Liver (tissue), 3 donors: ENCODE measurements at regions not wholly inside any gene's neighbourhood (a gene's known extent, or its start where the extent isn't known, plus 50 kb on each side); places are given as distances from the start of the nearest gene placed in this dataset.

Experiments used
- EGR1 ChIP-seq, 2 donors: IDR thresholded peaks; 2 replicates each; pipeline ENCODE4 v1.6.1; 2016 to 2018; ENCODE audit warnings: antibody characterized with exemption in 2 of 2, low read depth in 2 of 2
- FOXA1 ChIP-seq: IDR thresholded peaks from 2 replicates; pipeline ENCODE4 v1.6.1; 2016; ENCODE audit warnings: antibody characterized with exemption
- GABPA ChIP-seq, 2 donors: IDR thresholded peaks in 1 of 2; conservative IDR thresholded peaks in 1 of 2; 2 replicates each; pipeline ENCODE4 v1.6.1; 2016; ENCODE audit warnings: antibody characterized with exemption in 2 of 2, mild to moderate bottlenecking in 1 of 2, moderate library complexity in 1 of 2
- HNF4G ChIP-seq: IDR thresholded peaks from 2 replicates; pipeline ENCODE4 v1.6.1; 2016; ENCODE audit warnings: antibody characterized with exemption
- JUND ChIP-seq, 2 donors: IDR thresholded peaks; 2 replicates each; pipeline ENCODE4 v1.6.1; 2016; ENCODE audit warnings: antibody characterized with exemption in 2 of 2
- RAD21 ChIP-seq, 2 donors: IDR thresholded peaks; 2 replicates each; pipeline ENCODE4 v1.6.1; 2016; ENCODE audit warnings: antibody characterized with exemption in 2 of 2, mild to moderate bottlenecking in 2 of 2
- SP1 ChIP-seq: IDR thresholded peaks from 2 replicates; pipeline ENCODE4 v1.6.1; 2018; ENCODE audit warnings: antibody characterized with exemption, mild to moderate bottlenecking
- TAF1 ChIP-seq: conservative IDR thresholded peaks from 2 replicates; pipeline ENCODE4 v1.6.1; 2016; ENCODE audit warnings: antibody characterized with exemption, mild to moderate bottlenecking
- YY1 ChIP-seq: IDR thresholded peaks from 2 replicates; pipeline ENCODE4 v1.6.1; 2016; ENCODE audit warnings: antibody characterized with exemption, mild to moderate bottlenecking
- TF ChIP-seq, protein P1 (sequence below): fragments of 150-350 bp; IDR thresholded peaks from 2 replicates; pipeline ENCODE4 v1.5.1; 2017; ENCODE audit warnings: improper control_type of control experiment, low read depth, low read length; ENCODE audit not compliant: missing input control
- TF ChIP-seq, protein P2 (sequence below): IDR thresholded peaks from 2 replicates; pipeline ENCODE4 v1.6.1; 2016; ENCODE audit warnings: antibody characterized with exemption, mild to moderate bottlenecking
- TF ChIP-seq, protein P3 (sequence below): IDR thresholded peaks from 2 replicates; pipeline ENCODE4 v1.6.1; 2016; ENCODE audit warnings: antibody characterized with exemption
- TF ChIP-seq, protein P4 (sequence below): IDR thresholded peaks from 2 replicates; pipeline ENCODE4 v1.6.1; 2016; ENCODE audit warnings: antibody characterized with exemption
- TF ChIP-seq, protein P5 (sequence below): IDR thresholded peaks from 2 replicates; pipeline ENCODE4 v1.6.1; 2016; ENCODE audit warnings: antibody characterized with exemption
- donor health status: healthy.
- donor health status: healthy.

DNA sequence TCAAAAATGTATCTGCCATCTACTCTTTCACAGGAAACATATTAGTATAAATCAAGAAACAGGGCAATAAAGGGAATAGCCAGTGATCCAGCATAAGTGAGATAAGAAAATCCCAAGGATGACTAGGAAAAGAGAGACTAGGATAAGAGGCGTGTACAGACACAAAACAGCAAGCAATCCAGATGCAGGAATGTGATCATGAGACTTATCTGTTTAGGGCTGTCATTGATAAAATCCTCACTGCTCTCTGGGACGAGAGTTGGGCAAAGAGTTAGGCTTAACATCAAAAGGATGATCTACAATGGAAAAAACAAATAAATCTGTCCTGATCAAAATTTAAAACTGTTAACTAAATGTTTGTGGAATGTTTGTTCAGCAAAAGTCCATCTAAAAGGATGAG, 1156.8 kb upstream of the C9orf72 start:
- TF ChIP-seq, protein P1, sequence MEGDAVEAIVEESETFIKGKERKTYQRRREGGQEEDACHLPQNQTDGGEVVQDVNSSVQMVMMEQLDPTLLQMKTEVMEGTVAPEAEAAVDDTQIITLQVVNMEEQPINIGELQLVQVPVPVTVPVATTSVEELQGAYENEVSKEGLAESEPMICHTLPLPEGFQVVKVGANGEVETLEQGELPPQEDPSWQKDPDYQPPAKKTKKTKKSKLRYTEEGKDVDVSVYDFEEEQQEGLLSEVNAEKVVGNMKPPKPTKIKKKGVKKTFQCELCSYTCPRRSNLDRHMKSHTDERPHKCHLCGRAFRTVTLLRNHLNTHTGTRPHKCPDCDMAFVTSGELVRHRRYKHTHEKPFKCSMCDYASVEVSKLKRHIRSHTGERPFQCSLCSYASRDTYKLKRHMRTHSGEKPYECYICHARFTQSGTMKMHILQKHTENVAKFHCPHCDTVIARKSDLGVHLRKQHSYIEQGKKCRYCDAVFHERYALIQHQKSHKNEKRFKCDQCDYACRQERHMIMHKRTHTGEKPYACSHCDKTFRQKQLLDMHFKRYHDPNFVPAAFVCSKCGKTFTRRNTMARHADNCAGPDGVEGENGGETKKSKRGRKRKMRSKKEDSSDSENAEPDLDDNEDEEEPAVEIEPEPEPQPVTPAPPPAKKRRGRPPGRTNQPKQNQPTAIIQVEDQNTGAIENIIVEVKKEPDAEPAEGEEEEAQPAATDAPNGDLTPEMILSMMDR, result no peak
- TF ChIP-seq, protein P2, sequence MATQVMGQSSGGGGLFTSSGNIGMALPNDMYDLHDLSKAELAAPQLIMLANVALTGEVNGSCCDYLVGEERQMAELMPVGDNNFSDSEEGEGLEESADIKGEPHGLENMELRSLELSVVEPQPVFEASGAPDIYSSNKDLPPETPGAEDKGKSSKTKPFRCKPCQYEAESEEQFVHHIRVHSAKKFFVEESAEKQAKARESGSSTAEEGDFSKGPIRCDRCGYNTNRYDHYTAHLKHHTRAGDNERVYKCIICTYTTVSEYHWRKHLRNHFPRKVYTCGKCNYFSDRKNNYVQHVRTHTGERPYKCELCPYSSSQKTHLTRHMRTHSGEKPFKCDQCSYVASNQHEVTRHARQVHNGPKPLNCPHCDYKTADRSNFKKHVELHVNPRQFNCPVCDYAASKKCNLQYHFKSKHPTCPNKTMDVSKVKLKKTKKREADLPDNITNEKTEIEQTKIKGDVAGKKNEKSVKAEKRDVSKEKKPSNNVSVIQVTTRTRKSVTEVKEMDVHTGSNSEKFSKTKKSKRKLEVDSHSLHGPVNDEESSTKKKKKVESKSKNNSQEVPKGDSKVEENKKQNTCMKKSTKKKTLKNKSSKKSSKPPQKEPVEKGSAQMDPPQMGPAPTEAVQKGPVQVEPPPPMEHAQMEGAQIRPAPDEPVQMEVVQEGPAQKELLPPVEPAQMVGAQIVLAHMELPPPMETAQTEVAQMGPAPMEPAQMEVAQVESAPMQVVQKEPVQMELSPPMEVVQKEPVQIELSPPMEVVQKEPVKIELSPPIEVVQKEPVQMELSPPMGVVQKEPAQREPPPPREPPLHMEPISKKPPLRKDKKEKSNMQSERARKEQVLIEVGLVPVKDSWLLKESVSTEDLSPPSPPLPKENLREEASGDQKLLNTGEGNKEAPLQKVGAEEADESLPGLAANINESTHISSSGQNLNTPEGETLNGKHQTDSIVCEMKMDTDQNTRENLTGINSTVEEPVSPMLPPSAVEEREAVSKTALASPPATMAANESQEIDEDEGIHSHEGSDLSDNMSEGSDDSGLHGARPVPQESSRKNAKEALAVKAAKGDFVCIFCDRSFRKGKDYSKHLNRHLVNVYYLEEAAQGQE, result no peak
- no peak for TF ChIP-seq YY1
- no peak for TF ChIP-seq GABPA (IDR thresholded peaks at IDR 0.05 in 1 of 2, conservative IDR thresholded peaks at IDR 0.05 in 1 of 2)
- TF ChIP-seq, protein P3, sequence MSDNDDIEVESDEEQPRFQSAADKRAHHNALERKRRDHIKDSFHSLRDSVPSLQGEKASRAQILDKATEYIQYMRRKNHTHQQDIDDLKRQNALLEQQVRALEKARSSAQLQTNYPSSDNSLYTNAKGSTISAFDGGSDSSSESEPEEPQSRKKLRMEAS, result no peak
- TF ChIP-seq TAF1, result no peak
- TF ChIP-seq SP1, result no peak
- TF ChIP-seq, protein P4, sequence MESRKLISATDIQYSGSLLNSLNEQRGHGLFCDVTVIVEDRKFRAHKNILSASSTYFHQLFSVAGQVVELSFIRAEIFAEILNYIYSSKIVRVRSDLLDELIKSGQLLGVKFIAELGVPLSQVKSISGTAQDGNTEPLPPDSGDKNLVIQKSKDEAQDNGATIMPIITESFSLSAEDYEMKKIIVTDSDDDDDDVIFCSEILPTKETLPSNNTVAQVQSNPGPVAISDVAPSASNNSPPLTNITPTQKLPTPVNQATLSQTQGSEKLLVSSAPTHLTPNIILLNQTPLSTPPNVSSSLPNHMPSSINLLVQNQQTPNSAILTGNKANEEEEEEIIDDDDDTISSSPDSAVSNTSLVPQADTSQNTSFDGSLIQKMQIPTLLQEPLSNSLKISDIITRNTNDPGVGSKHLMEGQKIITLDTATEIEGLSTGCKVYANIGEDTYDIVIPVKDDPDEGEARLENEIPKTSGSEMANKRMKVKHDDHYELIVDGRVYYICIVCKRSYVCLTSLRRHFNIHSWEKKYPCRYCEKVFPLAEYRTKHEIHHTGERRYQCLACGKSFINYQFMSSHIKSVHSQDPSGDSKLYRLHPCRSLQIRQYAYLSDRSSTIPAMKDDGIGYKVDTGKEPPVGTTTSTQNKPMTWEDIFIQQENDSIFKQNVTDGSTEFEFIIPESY, result no peak
- TF ChIP-seq RAD21 (IDR thresholded peaks at IDR 0.05), result no peak
- TF ChIP-seq, protein P5, sequence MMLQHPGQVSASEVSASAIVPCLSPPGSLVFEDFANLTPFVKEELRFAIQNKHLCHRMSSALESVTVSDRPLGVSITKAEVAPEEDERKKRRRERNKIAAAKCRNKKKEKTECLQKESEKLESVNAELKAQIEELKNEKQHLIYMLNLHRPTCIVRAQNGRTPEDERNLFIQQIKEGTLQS, result no peak
- TF ChIP-seq EGR1 (IDR thresholded peaks at IDR 0.05; ENCODE audit: low read depth in 2 of 2), result no peak
- no peak for TF ChIP-seq JUND (IDR thresholded peaks at IDR 0.05)
- no peak for TF ChIP-seq HNF4G
- TF ChIP-seq FOXA1, result no peak
